HepG2 (cell line): ENCODE measurements at regions not wholly inside any gene's neighbourhood (a gene's known extent, or its start where the extent isn't known, plus 50 kb on each side); places are given as distances from the start of the nearest gene placed in this dataset.

ENCODE experiments used
- ATAC-seq: fragments of 200-7000 bp; cut with Tn5 transposase; 3 replicates; pipeline ENCODE4 v1.9.1; 2020; ENCODE audit warnings: mild to moderate bottlenecking, moderate library complexity
- BruUV-seq: library from RNA; stranded (reverse); fragments of 400-500 nt; replicated peaks from 2 replicates; lab custom pipeline; 2021; lab: Mats Ljungman, UMichigan
- CTCF ChIA-PET: fragments of 300-600 bp; formaldehyde crosslinking; extraction: SDS; loops from one replicate; lab custom pipeline; 2021; ENCODE audit warnings: low total read pairs, inconsistent platforms, low intra/inter-chr PET ratio; lab: Yijun Ruan, JAX
- POLR2A ChIA-PET: fragments of 350-600 bp; sonication (Branson Sonifier 250); formaldehyde crosslinking; loops from one replicate; lab custom pipeline; 2020; ENCODE audit warnings: antibody characterized with exemption, inconsistent platforms; lab: Yijun Ruan, JAX
- DNase-seq: peaks from one replicate; pipeline ENCODE4 v3.0.0-alpha.2; 2015; ENCODE audit warnings: low spot score
- FAIRE-seq: peaks from 3 replicates; lab custom pipeline; 2011; peaks lifted over from hg19 to GRCh38; lab: Jason Lieb, UNC
- H2AFZ ChIP-seq: one replicate; pipeline ENCODE4 v1.6.1; 2011; ENCODE audit warnings: low read length, inconsistent platforms
- H3K27ac ChIP-seq: fragments of 300-600 bp; 3 replicates; pipeline ENCODE4 v1.8.0; 2011; ENCODE audit warnings: mixed run types, mild to moderate bottlenecking, mixed read lengths, low read length, inconsistent platforms; ENCODE audit not compliant: insufficient read depth; ENCODE audit errors: extremely low read length
- H3K27me3 ChIP-seq, 2 experiments: fragments of 200-600 bp in 1 of 2; 2 replicates in 1 of 2; 3 replicates in 1 of 2; pipeline versions ENCODE4 v1.6.0 to v1.8.0; 2011; ENCODE audit warnings: low read length in 2 of 2, mild to moderate bottlenecking in 2 of 2, moderate library complexity in 2 of 2, inconsistent platforms in 1 of 2; ENCODE audit not compliant: insufficient read depth in 2 of 2, control insufficient read depth in 1 of 2
- H3K36me3 ChIP-seq, 2 experiments: fragments of 200-600 bp in 1 of 2; replicated peaks in 1 of 2; 2 replicates in 1 of 2; 3 replicates in 1 of 2; pipeline versions ENCODE4 v1.5.1 to v1.8.0; 2011; ENCODE audit warnings: low read length in 2 of 2, inconsistent platforms in 1 of 2; ENCODE audit not compliant: insufficient read depth in 2 of 2, control insufficient read depth in 1 of 2
- H3K4me1 ChIP-seq: 2 replicates; pipeline ENCODE4 v1.5.1; 2012; ENCODE audit warnings: low read length, inconsistent platforms; ENCODE audit not compliant: insufficient read depth
- H3K4me2 ChIP-seq: 2 replicates; pipeline ENCODE4 v1.6.0; 2011; ENCODE audit warnings: low read depth, low read length, inconsistent platforms
- H3K4me3 ChIP-seq, 3 experiments: fragments of 200-600 bp in 1 of 3; sonication (generic), shearing (Covaris generic) in 1 of 3; replicated peaks in 1 of 3; 2 replicates each; pipeline ENCODE4 v1.5.1; 2011 to 2016; ENCODE audit warnings: low read length in 3 of 3, inconsistent platforms in 2 of 3, low read depth in 2 of 3, mild to moderate bottlenecking in 2 of 3, control low read depth in 1 of 3, mixed read lengths in 1 of 3; ENCODE audit not compliant: insufficient read depth in 1 of 3
- H3K79me2 ChIP-seq: one replicate; pipeline ENCODE4 v1.6.1; 2011; ENCODE audit warnings: low read length, inconsistent platforms; ENCODE audit not compliant: insufficient read depth
- H3K9ac ChIP-seq: 2 replicates; pipeline ENCODE4 v1.6.0; 2011; ENCODE audit warnings: mild to moderate bottlenecking, low read depth, low read length, inconsistent platforms; ENCODE audit not compliant: insufficient read depth
- H3K9me3 ChIP-seq: 2 replicates; pipeline ENCODE4 v1.5.1; 2012; ENCODE audit warnings: mild to moderate bottlenecking, low read length
- H4K20me1 ChIP-seq: 2 replicates; pipeline ENCODE4 v1.6.0; 2011; ENCODE audit warnings: inconsistent platforms, mild to moderate bottlenecking, low read length, moderate library complexity; ENCODE audit not compliant: insufficient read depth
- FOXA1 ChIP-seq, 2 experiments: fragments of 450-650 bp in 1 of 2; sonication (generic) in 1 of 2; formaldehyde crosslinking in 1 of 2; IDR thresholded peaks; 2 replicates each; pipeline versions ENCODE4 v1.4.0 to v1.6.1; 2016 to 2020; ENCODE audit warnings: missing genetic modification reagents in 1 of 2
- GATAD1 ChIP-seq: IDR thresholded peaks from 2 replicates; pipeline ENCODE4 v1.6.1; 2016; ENCODE audit warnings: missing genetic modification reagents, missing compliant biosample characterization
- HCFC1 ChIP-seq: fragments of 150-350 bp; IDR thresholded peaks from 2 replicates; pipeline ENCODE4 v1.6.1; 2014; ENCODE audit warnings: low read depth, low read length
- KDM4B ChIP-seq: sonication (generic); formaldehyde crosslinking; IDR thresholded peaks from 2 replicates; pipeline ENCODE4 v1.4.0; 2020; ENCODE audit warnings: missing genetic modification reagents
- NCOA5 ChIP-seq: sonication (generic); formaldehyde crosslinking; IDR thresholded peaks from 2 replicates; pipeline ENCODE4 v1.4.0; 2020; ENCODE audit warnings: missing genetic modification reagents
- NFIB ChIP-seq: sonication (generic); formaldehyde crosslinking; IDR thresholded peaks from 2 replicates; pipeline ENCODE4 v1.9.0; 2021; ENCODE audit warnings: missing genetic modification reagents, mild to moderate bottlenecking, borderline replicate concordance
- PRPF4 ChIP-seq: fragments of 200-400 bp; formaldehyde crosslinking; IDR thresholded peaks from 2 replicates; pipeline ENCODE4 v1.6.1; 2016; ENCODE audit warnings: low read length, low read depth; ENCODE audit not compliant: poor library complexity, severe bottlenecking
- TCF12 ChIP-seq, 2 experiments: fragments of 450-650 bp in 1 of 2; sonication (generic) in 1 of 2; formaldehyde crosslinking in 1 of 2; IDR thresholded peaks; 2 replicates each; pipeline versions ENCODE4 v1.6.1 to v1.8.0; 2017 to 2022; ENCODE audit warnings: antibody characterized with exemption in 1 of 2, mild to moderate bottlenecking in 1 of 2, missing genetic modification reagents in 1 of 2, moderate library complexity in 1 of 2
- ZNF207 ChIP-seq: fragments of 450-650 bp; IDR thresholded peaks from 2 replicates; pipeline ENCODE4 v1.6.1; 2016; ENCODE audit warnings: antibody characterized with exemption, borderline replicate concordance
- WGBS: methylation state at CpG from one replicate; pipeline ENCODE4 v1.1.6; 2017; ENCODE audit warnings: low lambda C conversion rate; 5-methylcytosine and 5-hydroxymethylcytosine counted together
- in situ Hi-C: cut with HindIII; loops from 2 replicates; pipeline ENCODE4 v1.10.0; 2017; ENCODE audit warnings: low pct_unique_long_range_greater_than_20kb; ENCODE audit not compliant: extremely low pct_ligation_motif_present
- intact Hi-C: fragments of 100-400 bp; cut with micrococcal nuclease; formaldehyde crosslinking; loops from one replicate; pipeline ENCODE4 v1.10.0; 2022; ENCODE audit not compliant: unreplicated experiment
- TF ChIP-seq, protein P1 (sequence below): IDR thresholded peaks from 2 replicates; pipeline ENCODE4 v1.6.1; 2016; ENCODE audit warnings: low read depth
- TF ChIP-seq, protein P2 (sequence below): sonication (generic); formaldehyde crosslinking; IDR thresholded peaks from 2 replicates; pipeline ENCODE4 v1.8.1; 2023; ENCODE audit warnings: mild to moderate bottlenecking, missing genetic modification reagents
- TF ChIP-seq, protein P3 (sequence below): sonication (generic); formaldehyde crosslinking; IDR thresholded peaks from 2 replicates; pipeline ENCODE4 v1.5.1; 2020; ENCODE audit warnings: missing genetic modification reagents, mild to moderate bottlenecking, borderline replicate concordance

DNA sequence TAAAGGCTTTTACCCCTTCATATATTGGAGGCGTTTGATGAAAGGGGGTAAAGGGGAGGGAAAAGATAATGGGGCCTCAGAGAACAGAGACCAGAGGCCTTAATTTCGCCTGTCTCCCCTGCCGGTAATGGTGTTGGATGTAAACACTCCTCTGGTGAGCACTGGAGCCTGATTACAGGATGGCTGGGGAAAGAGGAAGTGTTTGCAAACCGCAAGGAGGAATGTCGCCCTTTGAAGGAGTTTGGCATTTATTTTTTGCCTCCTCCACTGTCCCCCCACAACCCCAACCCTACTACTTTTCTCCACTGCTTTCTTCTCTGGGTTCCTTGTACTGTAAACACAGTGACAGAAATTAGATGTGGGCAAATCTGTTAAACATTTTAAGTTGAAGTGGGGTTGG lies 211.9 kb upstream of the TBX3 start:
- ATAC-seq (no peak), DNase-seq (no peak), FAIRE-seq (no peak)
- Histone ChIP-seq H3K4me2 (no peak overlapping the region), H3K27ac (no peak overlapping the region), H3K79me2 (no peaks in the 10 kb centered on the region), H3K9ac (no peak overlapping the region), H3K9me3 (no peaks in the 10 kb centered on the region), H3K36me3 (no peaks in the 10 kb centered on the region), H3K4me1 (no peaks in the 10 kb centered on the region), H2AFZ (no peak overlapping the region), H3K27me3 (no peaks in the 10 kb centered on the region; a peak in 1 of 5 replicates), H3K4me3 (no peak overlapping the region), H4K20me1 (no peaks in the 10 kb centered on the region)
- CTCF ChIA-PET: no interaction called here
- POLR2A ChIA-PET: no interaction called here
- WGBS: 40% methylated on average over 5 of the region's 5 CpGs
- in situ Hi-C loops: no loop called here
- intact Hi-C loops: no loop called here
- BruUV-seq: no TSS peak
- no peak for TF ChIP-seq NFIB (CRISPR knock-in tag)
- TF ChIP-seq NCOA5 (CRISPR knock-in tag): no peak
- no peak for TF ChIP-seq ZNF207
- TF ChIP-seq, protein P1, sequence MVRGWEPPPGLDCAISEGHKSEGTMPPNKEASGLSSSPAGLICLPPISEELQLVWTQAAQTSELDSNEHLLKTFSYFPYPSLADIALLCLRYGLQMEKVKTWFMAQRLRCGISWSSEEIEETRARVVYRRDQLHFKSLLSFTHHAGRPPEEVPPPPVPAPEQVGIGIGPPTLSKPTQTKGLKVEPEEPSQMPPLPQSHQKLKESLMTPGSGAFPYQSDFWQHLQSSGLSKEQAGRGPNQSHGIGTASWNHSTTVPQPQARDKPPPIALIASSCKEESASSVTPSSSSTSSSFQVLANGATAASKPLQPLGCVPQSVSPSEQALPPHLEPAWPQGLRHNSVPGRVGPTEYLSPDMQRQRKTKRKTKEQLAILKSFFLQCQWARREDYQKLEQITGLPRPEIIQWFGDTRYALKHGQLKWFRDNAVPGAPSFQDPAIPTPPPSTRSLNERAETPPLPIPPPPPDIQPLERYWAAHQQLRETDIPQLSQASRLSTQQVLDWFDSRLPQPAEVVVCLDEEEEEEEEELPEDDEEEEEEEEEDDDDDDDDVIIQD (CRISPR knock-in tag): no peak
- no peak for TF ChIP-seq FOXA1 (IDR thresholded peaks at IDR 0.05)
- no peak for TF ChIP-seq FOXA1 (CRISPR knock-in tag; IDR thresholded peaks at IDR 0.05)
- TF ChIP-seq KDM4B (CRISPR knock-in tag): no peak
- TF ChIP-seq, protein P2, sequence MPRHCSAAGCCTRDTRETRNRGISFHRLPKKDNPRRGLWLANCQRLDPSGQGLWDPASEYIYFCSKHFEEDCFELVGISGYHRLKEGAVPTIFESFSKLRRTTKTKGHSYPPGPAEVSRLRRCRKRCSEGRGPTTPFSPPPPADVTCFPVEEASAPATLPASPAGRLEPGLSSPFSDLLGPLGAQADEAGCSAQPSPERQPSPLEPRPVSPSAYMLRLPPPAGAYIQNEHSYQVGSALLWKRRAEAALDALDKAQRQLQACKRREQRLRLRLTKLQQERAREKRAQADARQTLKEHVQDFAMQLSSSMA (CRISPR knock-in tag): no peak
- TF ChIP-seq, protein P3, sequence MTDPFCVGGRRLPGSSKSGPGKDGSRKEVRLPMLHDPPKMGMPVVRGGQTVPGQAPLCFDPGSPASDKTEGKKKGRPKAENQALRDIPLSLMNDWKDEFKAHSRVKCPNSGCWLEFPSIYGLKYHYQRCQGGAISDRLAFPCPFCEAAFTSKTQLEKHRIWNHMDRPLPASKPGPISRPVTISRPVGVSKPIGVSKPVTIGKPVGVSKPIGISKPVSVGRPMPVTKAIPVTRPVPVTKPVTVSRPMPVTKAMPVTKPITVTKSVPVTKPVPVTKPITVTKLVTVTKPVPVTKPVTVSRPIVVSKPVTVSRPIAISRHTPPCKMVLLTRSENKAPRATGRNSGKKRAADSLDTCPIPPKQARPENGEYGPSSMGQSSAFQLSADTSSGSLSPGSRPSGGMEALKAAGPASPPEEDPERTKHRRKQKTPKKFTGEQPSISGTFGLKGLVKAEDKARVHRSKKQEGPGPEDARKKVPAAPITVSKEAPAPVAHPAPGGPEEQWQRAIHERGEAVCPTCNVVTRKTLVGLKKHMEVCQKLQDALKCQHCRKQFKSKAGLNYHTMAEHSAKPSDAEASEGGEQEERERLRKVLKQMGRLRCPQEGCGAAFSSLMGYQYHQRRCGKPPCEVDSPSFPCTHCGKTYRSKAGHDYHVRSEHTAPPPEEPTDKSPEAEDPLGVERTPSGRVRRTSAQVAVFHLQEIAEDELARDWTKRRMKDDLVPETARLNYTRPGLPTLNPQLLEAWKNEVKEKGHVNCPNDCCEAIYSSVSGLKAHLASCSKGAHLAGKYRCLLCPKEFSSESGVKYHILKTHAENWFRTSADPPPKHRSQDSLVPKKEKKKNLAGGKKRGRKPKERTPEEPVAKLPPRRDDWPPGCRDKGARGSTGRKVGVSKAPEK (CRISPR knock-in tag): no peak
- no peak for TF ChIP-seq PRPF4
- TF ChIP-seq GATAD1 (CRISPR knock-in tag): no peak
- TF ChIP-seq TCF12 (IDR thresholded peaks at IDR 0.05): no peak
- no peak for TF ChIP-seq TCF12 (CRISPR knock-in tag; IDR thresholded peaks at IDR 0.05)
- no peak for TF ChIP-seq HCFC1
